GM12878 (cell line): ENCODE measurements at regions not wholly inside any gene's neighbourhood (a gene's known extent, or its start where the extent isn't known, plus 50 kb on each side); places are given as distances from the start of the nearest gene placed in this dataset.

Experiments
- ATAC-seq: fragments of 200-7000 bp; cut with Tn5 transposase; 3 replicates; pipeline ENCODE4 v1.9.1; 2020; ENCODE audit warnings: mild to moderate bottlenecking, moderate library complexity
- BruUV-seq: library from RNA; stranded (reverse); fragments of 400-500 nt; replicated peaks from 2 replicates; lab custom pipeline; 2021; lab: Mats Ljungman, UMichigan
- CTCF ChIA-PET: fragments of 300-600 bp; sonication (Branson Sonifier 250); formaldehyde crosslinking; extraction: SDS; loops from one replicate; lab custom pipeline; 2021; ENCODE audit warnings: inconsistent platforms; lab: Yijun Ruan, JAX
- POLR2A ChIA-PET: fragments of 350-600 bp; formaldehyde crosslinking; extraction: SDS; loops from one replicate; lab custom pipeline; 2021; ENCODE audit warnings: inconsistent platforms; lab: Charles Lee
- RAD21 ChIA-PET: fragments of 300-600 bp; sonication (Branson Sonifier 250); formaldehyde crosslinking; loops from one replicate; lab custom pipeline; 2023; ENCODE audit warnings: antibody characterized with exemption; ENCODE audit not compliant: unreplicated experiment; lab: Charles Lee
- SMC1A ChIA-PET: fragments of 300-600 bp; sonication (Branson Sonifier 250); formaldehyde crosslinking; loops from one replicate; lab custom pipeline; 2023; ENCODE audit not compliant: unreplicated experiment, uncharacterized antibody; lab: Charles Lee
- DNase-seq: peaks from one replicate; pipeline ENCODE4 v3.0.0-alpha.2; 2011; ENCODE audit warnings: low read depth, low spot score
- FAIRE-seq: peaks from 3 replicates; lab custom pipeline; 2011; peaks lifted over from hg19 to GRCh38; lab: Jason Lieb, UNC
- H2AFZ ChIP-seq: 2 replicates; pipeline ENCODE4 v1.6.0; 2011; ENCODE audit warnings: low read depth, low read length, control low read depth; ENCODE audit not compliant: control insufficient read depth
- H3K27ac ChIP-seq: 2 replicates; pipeline ENCODE4 v1.5.1; 2011; ENCODE audit warnings: control low read depth; ENCODE audit not compliant: control insufficient read depth, insufficient read depth
- H3K27me3 ChIP-seq, 2 experiments: replicated peaks in 1 of 2; 2 replicates each; pipeline versions ENCODE4 v1.6.0 to v1.6.1; 2011; ENCODE audit warnings: low read length in 1 of 2; ENCODE audit not compliant: control insufficient read depth in 2 of 2, insufficient read depth in 2 of 2
- H3K36me3 ChIP-seq, 2 experiments: 2 replicates each; pipeline ENCODE4 v1.5.1; 2011; ENCODE audit warnings: low read length in 1 of 2; ENCODE audit not compliant: control insufficient read depth in 2 of 2, insufficient read depth in 2 of 2
- H3K4me1 ChIP-seq: 2 replicates; pipeline ENCODE4 v1.6.1; 2011; ENCODE audit warnings: mild to moderate bottlenecking, low read length, moderate library complexity, mixed read lengths; ENCODE audit not compliant: control insufficient read depth, insufficient read depth
- H3K4me2 ChIP-seq: 2 replicates; pipeline ENCODE4 v1.6.0; 2011; ENCODE audit warnings: control low read depth; ENCODE audit not compliant: control insufficient read depth, insufficient read depth
- H3K4me3 ChIP-seq: fragments of 200-600 bp; sonication (generic); 2 replicates; pipeline ENCODE4 v1.5.1; 2016
- H3K79me2 ChIP-seq: 2 replicates; pipeline ENCODE4 v1.6.0; 2011; ENCODE audit warnings: low read length; ENCODE audit not compliant: control insufficient read depth, insufficient read depth
- H3K9ac ChIP-seq: 2 replicates; pipeline ENCODE4 v1.8.0; 2011; ENCODE audit warnings: low read length, control low read depth, mixed read lengths; ENCODE audit not compliant: control insufficient read depth, insufficient read depth
- H3K9me3 ChIP-seq: replicated peaks from 3 replicates; pipeline ENCODE4 v1.5.1; 2011; ENCODE audit warnings: mild to moderate bottlenecking, low read length; ENCODE audit not compliant: control insufficient read depth, insufficient read depth
- H4K20me1 ChIP-seq: 2 replicates; pipeline ENCODE4 v1.6.0; 2011; ENCODE audit not compliant: control insufficient read depth, insufficient read depth
- CEBPB ChIP-seq, 2 experiments: fragments of 150-350 bp in 1 of 2; IDR thresholded peaks; 2 replicates each; pipeline ENCODE4 v1.6.1; 2012 to 2014; ENCODE audit warnings: low read depth in 2 of 2, low read length in 2 of 2, borderline replicate concordance in 1 of 2, inconsistent platforms in 1 of 2
- ELK1 ChIP-seq: IDR thresholded peaks from 2 replicates; pipeline ENCODE4 v1.6.1; 2012; ENCODE audit warnings: low read depth, low read length, improper control_type of control experiment
- FOXM1 ChIP-seq: IDR thresholded peaks from 2 replicates; pipeline ENCODE4 v1.6.1; 2012; ENCODE audit warnings: low read depth, mild to moderate bottlenecking, inconsistent platforms, low read length, moderate library complexity
- GABPA ChIP-seq: IDR thresholded peaks from 2 replicates; pipeline ENCODE4 v1.6.1; 2014; ENCODE audit warnings: antibody characterized with exemption, low read depth, mild to moderate bottlenecking, inconsistent platforms
- KAT2A ChIP-seq: conservative IDR thresholded peaks from 2 replicates; pipeline ENCODE4 v1.6.1; 2011; ENCODE audit warnings: low read depth, low read length; ENCODE audit not compliant: control insufficient read depth
- NBN ChIP-seq: fragments of 450-650 bp; IDR thresholded peaks from 2 replicates; pipeline ENCODE4 v1.6.1; 2016
- PRDM15 ChIP-seq: fragments of 450-650 bp; formaldehyde crosslinking; IDR thresholded peaks from 2 replicates; pipeline ENCODE4 v1.4.0; 2020; ENCODE audit warnings: mild to moderate bottlenecking, moderate library complexity
- SREBF1 ChIP-seq: IDR thresholded peaks from 2 replicates; pipeline ENCODE4 v1.6.1; 2012; ENCODE audit warnings: mild to moderate bottlenecking, low read length
- TCF12 ChIP-seq: IDR thresholded peaks from 2 replicates; pipeline ENCODE4 v1.6.1; 2011; ENCODE audit warnings: low read depth, mild to moderate bottlenecking, low read length
- TCF7 ChIP-seq: IDR thresholded peaks from 2 replicates; pipeline ENCODE4 v1.6.1; 2014; ENCODE audit warnings: antibody characterized with exemption, borderline replicate concordance
- USF1 ChIP-seq: IDR thresholded peaks from 2 replicates; pipeline ENCODE4 v1.6.1; 2011; ENCODE audit warnings: borderline replicate concordance, low read depth, mild to moderate bottlenecking, moderate library complexity, mixed read lengths, low read length; ENCODE audit not compliant: insufficient read depth; ENCODE audit errors: extremely low read length
- ZNF384 ChIP-seq: IDR thresholded peaks from 2 replicates; pipeline ENCODE4 v1.6.1; 2012; ENCODE audit warnings: low read depth, mild to moderate bottlenecking, low read length, improper control_type of control experiment, borderline replicate concordance
- WGBS: methylation state at CpG from one replicate; pipeline ENCODE4 v1.1.6; 2016; ENCODE audit warnings: low lambda C conversion rate; ENCODE audit not compliant: insufficient replicate concordance, insufficient coverage; ENCODE audit errors: missing lambda C conversion rate; 5-methylcytosine and 5-hydroxymethylcytosine counted together
- in situ Hi-C: fragments of 300-500 bp; cut with MboI; formaldehyde crosslinking; loops from 9 replicates; pipeline ENCODE4 v1.14.3; 2018; ENCODE audit warnings: mixed read lengths
- intact Hi-C: fragments of 100-400 bp; cut with micrococcal nuclease; formaldehyde crosslinking; loops from one replicate; pipeline ENCODE4 v1.14.2; 2022; ENCODE audit not compliant: unreplicated experiment

- H3K9ac ChIP-seq: no peak overlapping the region
- H3K27me3 ChIP-seq: no peaks in the 10 kb centered on the region
- H3K36me3 ChIP-seq: no peaks in the 10 kb centered on the region
- H3K4me1 ChIP-seq: no peaks in the 10 kb centered on the region
- WGBS: 6% methylated on average over 5 of the region's 5 CpGs
- SMC1A ChIA-PET: no interaction called here
- H3K27ac ChIP-seq: no peak overlapping the region
- H2AFZ ChIP-seq: no peak overlapping the region
- H3K4me2 ChIP-seq: no peak overlapping the region
- H3K4me3 ChIP-seq: no peak overlapping the region
- POLR2A ChIA-PET: no interaction called here
- no peak for FAIRE-seq
- no peaks in the 10 kb centered on the region for H4K20me1 ChIP-seq
- intact Hi-C loops: no loop called here
- RAD21 ChIA-PET: no interaction called here
- DNase-seq: no peak
- BruUV-seq: no TSS peak
- H3K79me2 ChIP-seq: no peaks in the 10 kb centered on the region
- no peak for ATAC-seq
- TF ChIP-seq GABPA (no peak), CEBPB (IDR thresholded peaks at IDR 0.05; ENCODE audit: borderline replicate concordance in 1 of 2, low read depth in 2 of 2, low read length in 2 of 2) (no peak), TCF12 (no peak), PRDM15 (CRISPR knock-in tag) (no peak), SREBF1 (no peak), NBN (no peak), ZNF384 (no peak), ELK1 (no peak), TCF7 (no peak), FOXM1 (no peak), USF1 (no peak), KAT2A (no peak)
- TF ChIP-seq, all 136 proteins: peak for 0
- CTCF ChIA-PET: interaction anchor here (1.3 kb wide), 1 partner anchor 11 kb away, joined by 3 read pairs; no protein-coding TSS in a partner anchor
- in situ Hi-C loops: no loop called here
- no peaks in the 10 kb centered on the region for H3K9me3 ChIP-seq
Observed at GRCh38 chr16:54340531-54340930, 53.9 kb upstream of the IRX3 start.
